K562 (cell line): ENCODE measurements at regions not wholly inside any gene's neighbourhood (a gene's known extent, or its start where the extent isn't known, plus 50 kb on each side); places are given as distances from the start of the nearest gene placed in this dataset.

Experiments
- ATAC-seq: fragments of 200-7000 bp; cut with Tn5 transposase; 3 replicates; pipeline ENCODE4 v1.9.1; 2020; ENCODE audit warnings: moderate library complexity
- BruUV-seq: library from RNA; stranded (reverse); fragments of 400-500 nt; replicated peaks from 2 replicates; lab custom pipeline; 2021; lab: Mats Ljungman, UMichigan
- CTCF ChIA-PET: fragments of 300-600 bp; formaldehyde crosslinking; extraction: SDS; loops from one replicate; lab custom pipeline; 2021; ENCODE audit warnings: low intra/inter-chr PET ratio; lab: Yijun Ruan, JAX
- POLR2A ChIA-PET: fragments of 300-600, 350-650 bp; sonication (Branson Sonifier 250); formaldehyde crosslinking; extraction: SDS; loops from one replicate; lab custom pipeline; 2021; ENCODE audit warnings: antibody characterized with exemption, inconsistent platforms; lab: Yijun Ruan, JAX
- DNase-seq, 4 experiments: peaks; one replicate each; pipeline versions ENCODE4 v3.0.0 to v3.0.0-alpha.2; 2011 to 2018; ENCODE audit warnings: low spot score in 3 of 4, mixed read lengths in 3 of 4; ENCODE audit errors: extremely low read depth in 1 of 4
- FAIRE-seq: peaks from 2 replicates; lab custom pipeline; 2011; peaks lifted over from hg19 to GRCh38; lab: Jason Lieb, UNC
- H2AFZ ChIP-seq: 2 replicates; pipeline ENCODE4 v1.6.0; 2011; ENCODE audit warnings: low read depth, low read length, control low read depth, inconsistent platforms
- H3K27ac ChIP-seq: fragments of 200-600 bp; 3 replicates; pipeline ENCODE4 v1.8.0; 2011; ENCODE audit warnings: low read depth, mild to moderate bottlenecking, control low read depth, inconsistent platforms, low read length, moderate library complexity, mixed read lengths; ENCODE audit errors: extremely low read depth
- H3K27me3 ChIP-seq, 2 experiments: fragments of 300-600 bp in 1 of 2; 2 replicates in 1 of 2; 3 replicates in 1 of 2; pipeline versions ENCODE4 v1.6.0 to v1.8.0; 2011; ENCODE audit warnings: inconsistent platforms in 2 of 2, low read length in 2 of 2, mild to moderate bottlenecking in 1 of 2, mixed read lengths in 1 of 2, moderate library complexity in 1 of 2; ENCODE audit not compliant: control insufficient read depth in 2 of 2, insufficient read depth in 2 of 2
- H3K36me3 ChIP-seq: fragments of 300-600 bp; 3 replicates; pipeline ENCODE4 v1.8.0; 2011; ENCODE audit warnings: mild to moderate bottlenecking, low read length, inconsistent platforms; ENCODE audit not compliant: control insufficient read depth, insufficient read depth
- H3K4me1 ChIP-seq, 2 experiments: fragments of 200-600 bp in 1 of 2; replicated peaks in 1 of 2; 2 replicates in 1 of 2; 3 replicates in 1 of 2; pipeline versions ENCODE4 v1.5.1 to v1.8.0; 2011; ENCODE audit warnings: inconsistent platforms in 2 of 2, low read length in 2 of 2, mild to moderate bottlenecking in 1 of 2, mixed read lengths in 1 of 2, moderate library complexity in 1 of 2; ENCODE audit not compliant: control insufficient read depth in 2 of 2, insufficient read depth in 2 of 2
- H3K4me2 ChIP-seq: 2 replicates; pipeline ENCODE4 v1.6.1; 2011; ENCODE audit warnings: low read length, control low read depth, inconsistent platforms, mixed read lengths; ENCODE audit not compliant: insufficient read depth
- H3K4me3 ChIP-seq: fragments of 200-600 bp; sonication (generic), shearing (Covaris generic); 2 replicates; pipeline ENCODE4 v1.5.1; 2016; ENCODE audit warnings: control low read depth, inconsistent platforms
- H3K79me2 ChIP-seq: fragments of 200-600 bp; 3 replicates; pipeline ENCODE4 v1.8.0; 2011; ENCODE audit warnings: low read length, inconsistent platforms; ENCODE audit not compliant: control insufficient read depth, insufficient read depth
- H3K9ac ChIP-seq, 2 experiments: 2 replicates each; pipeline versions ENCODE4 v1.6.0 to v1.6.1; 2011; ENCODE audit warnings: low read depth in 2 of 2, low read length in 2 of 2, control low read depth in 1 of 2, inconsistent platforms in 1 of 2, mild to moderate bottlenecking in 1 of 2, mixed read lengths in 1 of 2; ENCODE audit not compliant: insufficient read depth in 1 of 2
- H3K9me1 ChIP-seq: one replicate; pipeline ENCODE4 v1.6.0; 2011; ENCODE audit warnings: inconsistent platforms, mild to moderate bottlenecking, low read length, moderate library complexity; ENCODE audit not compliant: control insufficient read depth, insufficient read depth
- H3K9me3 ChIP-seq: replicated peaks from 2 replicates; pipeline ENCODE4 v1.5.1; 2011; ENCODE audit warnings: low read depth, low read length, inconsistent platforms; ENCODE audit not compliant: control insufficient read depth, insufficient read depth
- H4K20me1 ChIP-seq: replicated peaks from 2 replicates; pipeline ENCODE4 v1.6.1; 2011; ENCODE audit warnings: low read length, inconsistent platforms, mixed read lengths; ENCODE audit not compliant: control insufficient read depth, insufficient read depth
- ATF3 ChIP-seq, 2 experiments: fragments of 450-650 bp in 1 of 2; sonication (generic) in 1 of 2; formaldehyde crosslinking in 1 of 2; IDR thresholded peaks in 1 of 2; conservative IDR thresholded peaks in 1 of 2; 2 replicates each; pipeline versions ENCODE4 v1.6.1 to v1.8.1; 2016 to 2023; ENCODE audit warnings: mild to moderate bottlenecking in 2 of 2, moderate library complexity in 2 of 2, inconsistent platforms in 1 of 2, missing genetic modification reagents in 1 of 2
- CEBPB ChIP-seq: fragments of 450-650 bp; IDR thresholded peaks from 2 replicates; pipeline ENCODE4 v1.6.1; 2016; ENCODE audit warnings: missing genetic modification characterization, missing compliant biosample characterization
- CEBPG ChIP-seq, 3 experiments: fragments of 200-800 bp in 1 of 3; sonication (Bioruptor generic) in 1 of 3; sonication (generic) in 1 of 3; formaldehyde crosslinking in 1 of 3; IDR thresholded peaks in 2 of 3; conservative IDR thresholded peaks in 1 of 3; 2 replicates each; pipeline versions ENCODE4 v1.6.1 to v1.8.0; 2016 to 2022; ENCODE audit warnings: missing compliant biosample characterization in 2 of 3, missing genetic modification characterization in 2 of 3, mild to moderate bottlenecking in 1 of 3, missing genetic modification reagents in 1 of 3
- MEF2A ChIP-seq: IDR thresholded peaks from 2 replicates; pipeline ENCODE4 v1.6.1; 2011; ENCODE audit warnings: low read depth, mild to moderate bottlenecking, low read length, moderate library complexity; ENCODE audit not compliant: control insufficient read depth
- RCOR1 ChIP-seq, 2 experiments: IDR thresholded peaks; 2 replicates each; pipeline ENCODE4 v1.6.1; 2012; ENCODE audit warnings: low read depth in 2 of 2, low read length in 2 of 2, borderline replicate concordance in 1 of 2, improper control_type of control experiment in 1 of 2
- TEAD2 ChIP-seq: fragments of 450-650 bp; IDR thresholded peaks from 2 replicates; pipeline ENCODE4 v1.6.1; 2016; ENCODE audit warnings: missing genetic modification characterization, control low read depth, missing compliant biosample characterization
- ZBTB17 ChIP-seq: fragments of 450-650 bp; formaldehyde crosslinking; IDR thresholded peaks from 2 replicates; pipeline ENCODE4 v1.4.0; 2020; ENCODE audit warnings: mild to moderate bottlenecking
- ZNF354B ChIP-seq: fragments of 250-450 bp; sonication (Bioruptor Pico); IDR thresholded peaks from 2 replicates; pipeline ENCODE4 v1.4.0; 2020
- ZNF512 ChIP-seq: IDR thresholded peaks from 2 replicates; pipeline ENCODE4 v1.6.1; 2016; ENCODE audit warnings: missing genetic modification characterization, missing compliant biosample characterization
- ZNF561 ChIP-seq: fragments of 450-650 bp; formaldehyde crosslinking; conservative IDR thresholded peaks from 2 replicates; pipeline ENCODE4 v1.4.0; 2020; ENCODE audit warnings: mild to moderate bottlenecking, moderate library complexity
- ZNF609 ChIP-seq: sonication (generic); formaldehyde crosslinking; IDR thresholded peaks from 2 replicates; pipeline ENCODE4 v1.8.1; 2023; ENCODE audit warnings: missing genetic modification reagents, mild to moderate bottlenecking, borderline replicate concordance
- WGBS: fragments of 100-300 bp; shearing (Covaris generic); methylation state at CpG from one replicate; pipeline ENCODE4 v1.1.6; 2016; ENCODE audit warnings: low coverage, mixed read lengths; ENCODE audit not compliant: insufficient coverage; ENCODE audit errors: missing lambda C conversion rate; 5-methylcytosine and 5-hydroxymethylcytosine counted together
- in situ Hi-C: fragments of 300-500 bp; cut with MboI; formaldehyde crosslinking; loops from 4 replicates; pipeline ENCODE4 v1.15.0; 2018; ENCODE audit warnings: inconsistent platforms, mixed read lengths
- intact Hi-C: fragments of 100-400 bp; cut with micrococcal nuclease; formaldehyde crosslinking; loops from 2 replicates; pipeline ENCODE4 v1.14.2; 2022
- TF ChIP-seq, protein P1 (sequence below): fragments of 450-650 bp; IDR thresholded peaks from 2 replicates; pipeline ENCODE4 v1.6.1; 2016; ENCODE audit warnings: missing biosample characterization, missing genetic modification characterization

DNA sequence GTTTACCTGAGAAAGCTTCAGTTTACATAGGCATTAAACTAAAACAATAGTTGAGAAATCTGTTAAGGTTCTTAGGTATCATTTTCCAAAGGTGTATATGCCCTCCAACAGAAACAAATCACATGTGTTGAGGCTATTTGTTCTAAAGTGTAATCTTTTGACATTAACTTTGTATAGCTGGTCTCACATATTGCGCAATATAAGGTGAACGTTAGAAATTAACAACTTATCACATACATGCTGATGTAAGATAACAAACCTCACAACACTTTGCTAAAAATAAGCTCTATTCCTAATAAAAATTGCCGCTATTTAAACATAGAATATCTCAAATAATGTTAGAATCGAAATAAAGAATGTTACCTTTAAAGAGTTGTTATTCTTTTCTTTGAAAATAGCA is 340.6 kb downstream of the SRGAP2C start:
- POLR2A ChIA-PET = interaction anchor here (1.4 kb wide), 1 partner anchor 9 kb away, joined by 3 read pairs; no protein-coding TSS in a partner anchor
- no peaks in the 10 kb centered on the region for H3K9me1 ChIP-seq
- H3K4me2 ChIP-seq = no peak overlapping the region
- peaks cover 0 to 2% of the 10 kb centered on the region in 2 experiments; a peak in 1 of 5 replicates for H3K27me3 ChIP-seq
- DNase-seq = no peak
- no peak overlapping the region for H2AFZ ChIP-seq
- H3K36me3 ChIP-seq = no peaks in the 10 kb centered on the region
- no peaks in the 10 kb centered on the region for H3K9me3 ChIP-seq
- in situ Hi-C loops (no loop called here), intact Hi-C loops (no loop called here)
- no peak for FAIRE-seq
- CTCF ChIA-PET = no interaction called here
- H4K20me1 ChIP-seq = no peaks in the 10 kb centered on the region
- no peak overlapping the region for H3K9ac ChIP-seq
- no peaks in the 10 kb centered on the region for H3K79me2 ChIP-seq
- H3K4me1 ChIP-seq = no peaks in the 10 kb centered on the region
- no peak for ATAC-seq
- TF ChIP-seq ATF3 (IDR thresholded peaks at IDR 0.05) = 0 out of 2 replicates have a peak, but pooled peaks have one; percentile 16
- TF ChIP-seq ATF3 (CRISPR knock-in tag; conservative IDR thresholded peaks at IDR 0.05) = no peak
- TF ChIP-seq ZBTB17 = no peak
- TF ChIP-seq ZNF354B (CRISPR knock-in tag) = no peak
- no peak for TF ChIP-seq MEF2A
- TF ChIP-seq ZNF512 (tag) = no peak
- TF ChIP-seq RCOR1 (IDR thresholded peaks at IDR 0.05; ENCODE audit: borderline replicate concordance in 1 of 2, low read depth in 2 of 2, low read length in 2 of 2) = no peak
- TF ChIP-seq CEBPG (CRISPR knock-in tag; IDR thresholded peaks at IDR 0.05) = no peak
- TF ChIP-seq CEBPG (tag; conservative IDR thresholded peaks at IDR 0.05 in 1 of 2, IDR thresholded peaks at IDR 0.05 in 1 of 2) = peak; percentile 90 to 100
- no peak for TF ChIP-seq ZNF561
- no peak for TF ChIP-seq ZNF609 (CRISPR knock-in tag)
- TF ChIP-seq, protein P1, sequence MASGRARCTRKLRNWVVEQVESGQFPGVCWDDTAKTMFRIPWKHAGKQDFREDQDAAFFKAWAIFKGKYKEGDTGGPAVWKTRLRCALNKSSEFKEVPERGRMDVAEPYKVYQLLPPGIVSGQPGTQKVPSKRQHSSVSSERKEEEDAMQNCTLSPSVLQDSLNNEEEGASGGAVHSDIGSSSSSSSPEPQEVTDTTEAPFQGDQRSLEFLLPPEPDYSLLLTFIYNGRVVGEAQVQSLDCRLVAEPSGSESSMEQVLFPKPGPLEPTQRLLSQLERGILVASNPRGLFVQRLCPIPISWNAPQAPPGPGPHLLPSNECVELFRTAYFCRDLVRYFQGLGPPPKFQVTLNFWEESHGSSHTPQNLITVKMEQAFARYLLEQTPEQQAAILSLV = peak; percentile 90
- peak; percentile 98 for TF ChIP-seq CEBPB
- no peak for TF ChIP-seq TEAD2 (tag)
- no TSS peak for BruUV-seq
- no peak overlapping the region for H3K4me3 ChIP-seq
- WGBS = 0% methylated on average over 4 of the region's 4 CpGs
- H3K27ac ChIP-seq = no peak overlapping the region
